ENCODE measurements at regions not wholly inside any gene's neighbourhood (a gene's known extent, or its start where the extent isn't known, plus 50 kb on each side); places are given as distances from the start of the nearest gene placed in this dataset.
A peak's percentile ranks its signal among the peaks of the same experiment; 100 is the strongest.

DNA sequence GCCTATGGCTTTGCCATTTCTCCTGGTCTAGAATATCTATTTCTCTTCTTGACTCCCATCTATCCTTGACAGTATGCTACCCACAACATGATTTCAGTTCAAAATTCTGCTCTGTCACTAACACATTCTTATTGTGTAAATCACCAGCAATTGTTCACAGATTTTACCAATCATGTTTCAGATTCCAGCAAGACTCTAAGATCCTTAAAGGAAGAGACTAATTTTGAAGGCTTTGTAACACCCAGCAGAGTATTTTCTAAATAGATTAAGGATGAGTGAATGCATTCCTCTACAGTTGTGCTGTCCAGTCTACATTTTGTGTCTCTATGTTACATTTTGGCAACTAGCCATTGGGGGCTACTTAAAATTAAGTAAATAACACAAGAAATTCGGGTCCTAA lies 921.5 kb downstream of the NLGN4Y start:
- H3K36me3 Mint-ChIP-seq = no peaks in the 10 kb centered on the region
- no peaks in the 10 kb centered on the region for H3K9me3 Mint-ChIP-seq
- peaks cover 5% of the 10 kb centered on the region for H3K4me1 Mint-ChIP-seq
- H3K27me3 Mint-ChIP-seq = no peaks in the 10 kb centered on the region
- no peak for ATAC-seq
- H3K4me3 Mint-ChIP-seq = no peak overlapping the region
- H3K27ac Mint-ChIP-seq = no peak overlapping the region

DNA sequence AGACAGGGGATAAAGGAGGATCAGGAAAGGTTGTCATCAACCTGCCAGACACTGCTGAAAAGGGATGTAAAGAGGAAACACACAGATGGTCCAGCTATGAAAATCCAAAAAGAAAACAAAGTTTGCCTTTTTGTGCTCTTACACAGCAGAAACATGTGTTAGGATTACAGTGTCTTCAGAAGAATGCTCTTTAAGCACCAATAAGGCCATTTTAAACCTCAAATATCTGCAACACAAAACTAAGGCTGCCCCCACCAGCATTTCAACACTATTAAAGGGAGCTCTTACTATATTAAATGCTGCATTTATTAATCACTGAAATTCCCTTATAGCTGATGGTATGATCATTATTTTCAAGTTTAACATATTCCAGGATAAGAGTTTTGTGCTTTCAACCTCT lies 922.5 kb downstream of the NLGN4Y start:
- ATAC-seq = no peak
- Mint-ChIP-seq H3K27me3 (no peaks in the 10 kb centered on the region), H3K4me1 (no peaks in the 10 kb centered on the region), H3K36me3 (no peaks in the 10 kb centered on the region), H3K9me3 (no peaks in the 10 kb centered on the region), H3K27ac (no peak overlapping the region), H3K4me3 (no peak overlapping the region)

DNA sequence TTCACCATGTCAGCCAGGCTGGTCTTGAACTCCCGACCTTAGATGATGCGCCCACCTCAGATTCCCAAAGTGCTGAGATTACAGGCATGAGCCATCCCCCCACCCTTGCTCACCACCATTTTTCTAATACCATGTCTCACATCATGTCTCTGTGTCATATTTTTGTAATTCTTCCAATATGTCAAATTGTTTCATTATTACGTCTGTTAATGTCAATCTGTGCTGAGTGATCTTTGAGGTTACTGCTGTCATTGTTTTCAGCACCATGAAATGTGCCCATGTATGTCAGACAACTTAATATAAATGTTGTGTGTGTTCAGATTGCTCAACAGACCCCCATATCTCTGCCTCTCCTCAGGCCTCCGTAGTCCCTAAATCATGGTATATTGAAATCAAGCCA lies 923.6 kb downstream of the NLGN4Y start:
- Mint-ChIP-seq H3K4me3 (no peak overlapping the region), H3K27me3 (no peaks in the 10 kb centered on the region), H3K9me3 (no peaks in the 10 kb centered on the region), H3K27ac (no peak overlapping the region), H3K4me1 (no peaks in the 10 kb centered on the region), H3K36me3 (no peaks in the 10 kb centered on the region)
- no peak for ATAC-seq

DNA sequence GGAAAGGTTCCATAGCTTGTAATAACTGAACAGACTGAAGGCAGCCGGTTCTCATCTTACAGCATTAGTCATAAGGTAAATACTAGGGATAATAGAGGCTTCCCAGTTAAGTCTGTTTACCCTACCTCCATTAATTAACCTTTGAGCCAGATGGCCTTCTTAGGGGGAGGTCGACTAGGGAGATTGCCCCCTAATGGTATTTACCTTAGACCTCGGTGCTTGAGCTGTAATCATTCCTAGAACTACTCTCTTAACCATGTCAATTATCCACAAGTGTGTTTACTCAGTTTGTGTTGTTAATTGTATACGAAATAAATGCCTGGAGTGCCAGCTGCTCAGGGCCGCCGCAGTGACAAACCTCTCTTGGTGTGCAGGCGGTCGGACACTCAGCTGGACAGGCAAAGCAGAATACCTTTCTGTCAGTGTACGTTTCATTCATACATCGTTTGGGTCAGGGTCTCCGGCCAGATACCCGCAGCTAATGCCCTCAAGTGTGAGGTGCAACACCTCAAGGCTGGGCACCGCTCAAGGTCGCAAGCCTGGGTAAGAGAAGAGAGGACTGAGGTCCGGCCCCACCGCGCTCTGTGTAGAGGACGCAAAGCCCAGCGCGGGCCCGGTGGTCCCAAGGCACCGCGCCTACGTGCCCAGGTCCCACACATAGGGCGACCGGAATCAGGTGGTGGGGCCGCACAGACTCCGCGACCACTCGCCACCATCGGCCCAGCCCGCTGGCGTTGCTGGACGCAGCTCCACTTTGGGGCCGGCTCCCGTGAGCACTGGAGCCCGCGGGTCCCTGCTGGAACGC lies 931.0 kb downstream of the NLGN4Y start:
- peak overlapping the region; percentile 84 for H3K4me3 Mint-ChIP-seq
- H3K4me1 Mint-ChIP-seq = no peaks in the 10 kb centered on the region
- no peaks in the 10 kb centered on the region for H3K9me3 Mint-ChIP-seq
- no peaks in the 10 kb centered on the region for H3K27me3 Mint-ChIP-seq
- H3K36me3 Mint-ChIP-seq = no peaks in the 10 kb centered on the region
- no peak for ATAC-seq
- peak overlapping the region; percentile 67 for H3K27ac Mint-ChIP-seq

DNA sequence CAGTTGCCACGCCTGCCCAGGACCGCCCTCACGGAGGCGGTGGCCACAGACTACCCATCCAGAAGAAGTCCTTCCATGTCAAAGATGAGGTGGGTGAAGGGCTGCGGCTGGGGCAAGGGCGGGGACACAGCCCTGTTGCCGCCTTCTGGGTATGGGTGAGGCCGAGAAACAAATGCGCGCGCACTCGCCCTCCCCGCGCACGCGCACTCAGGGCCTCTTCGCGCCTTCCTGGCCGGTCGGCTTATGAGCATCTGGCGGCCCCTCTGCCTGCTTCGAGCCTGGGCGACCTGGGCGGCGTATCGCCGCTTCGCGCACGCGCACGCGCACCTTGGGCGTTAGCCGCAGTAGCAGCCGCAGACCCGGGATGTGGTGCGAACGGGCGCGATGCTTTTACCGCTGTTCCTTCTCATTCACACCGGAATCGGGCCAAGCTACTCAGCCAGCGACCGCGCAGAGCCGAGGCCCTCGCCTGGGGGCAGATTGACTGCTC lies 931.7 kb downstream of the NLGN4Y start:
- peak overlapping the region; percentile 67 for H3K27ac Mint-ChIP-seq
- H3K4me3 Mint-ChIP-seq = peak overlapping the region; percentile 84
- no peaks in the 10 kb centered on the region for H3K27me3 Mint-ChIP-seq
- no peaks in the 10 kb centered on the region for H3K9me3 Mint-ChIP-seq
- no peaks in the 10 kb centered on the region for H3K4me1 Mint-ChIP-seq
- no peaks in the 10 kb centered on the region for H3K36me3 Mint-ChIP-seq
- peak; percentile 94 for ATAC-seq

DNA sequence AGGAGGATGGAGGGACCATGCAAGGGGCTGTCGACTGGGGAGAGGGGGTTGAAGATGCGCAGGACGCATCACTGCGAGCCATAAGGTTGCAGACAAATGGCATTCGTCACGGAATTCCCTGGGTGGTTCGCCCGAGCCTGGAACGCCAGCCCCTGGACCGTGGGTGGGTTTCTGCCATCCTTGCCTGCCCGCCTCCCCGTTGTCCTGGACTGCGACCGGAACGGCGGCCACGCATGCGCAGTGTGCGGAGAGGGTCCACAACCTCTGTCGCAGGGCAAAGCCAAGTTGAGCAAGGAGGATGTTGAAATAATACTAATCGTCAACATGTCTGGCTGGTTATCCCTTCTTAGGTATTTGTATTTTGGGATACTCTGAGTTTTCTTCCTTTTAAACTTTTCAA lies 932.2 kb downstream of the NLGN4Y start:
- Mint-ChIP-seq H3K4me3 (peak overlapping the region; percentile 84), H3K9me3 (no peaks in the 10 kb centered on the region)

DNA sequence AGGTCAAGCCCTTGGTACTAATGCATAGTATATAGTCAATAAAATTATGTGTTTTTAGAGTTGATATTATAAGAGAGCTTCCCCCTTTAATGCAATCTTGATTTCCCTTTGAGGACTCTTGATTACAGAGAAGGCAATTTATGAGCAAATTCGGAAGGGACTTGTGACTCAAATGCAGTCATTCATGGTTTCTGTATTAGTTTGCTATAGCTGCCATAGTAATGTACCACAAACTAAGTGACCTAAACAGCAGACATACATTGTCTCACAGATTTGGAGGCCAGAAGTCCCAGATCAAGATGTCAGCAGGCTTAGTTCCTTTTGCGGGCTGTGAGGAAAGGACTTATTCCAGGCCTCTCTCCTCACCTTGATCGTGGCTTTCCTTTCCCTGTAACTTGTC lies 933.4 kb downstream of the NLGN4Y start:
- Mint-ChIP-seq H3K4me3 (no peak overlapping the region), H3K36me3 (no peaks in the 10 kb centered on the region), H3K4me1 (no peaks in the 10 kb centered on the region), H3K27ac (no peak overlapping the region), H3K9me3 (no peaks in the 10 kb centered on the region), H3K27me3 (no peaks in the 10 kb centered on the region)
- ATAC-seq = no peak

More for the DNA sequence above, 932.2 kb downstream of the NLGN4Y start:
- Mint-ChIP-seq H3K27ac (peak overlapping the region; percentile 67), H3K36me3 (no peaks in the 10 kb centered on the region), H3K27me3 (no peaks in the 10 kb centered on the region), H3K4me1 (no peaks in the 10 kb centered on the region)
- peak; percentile 54 for ATAC-seq

DNA sequence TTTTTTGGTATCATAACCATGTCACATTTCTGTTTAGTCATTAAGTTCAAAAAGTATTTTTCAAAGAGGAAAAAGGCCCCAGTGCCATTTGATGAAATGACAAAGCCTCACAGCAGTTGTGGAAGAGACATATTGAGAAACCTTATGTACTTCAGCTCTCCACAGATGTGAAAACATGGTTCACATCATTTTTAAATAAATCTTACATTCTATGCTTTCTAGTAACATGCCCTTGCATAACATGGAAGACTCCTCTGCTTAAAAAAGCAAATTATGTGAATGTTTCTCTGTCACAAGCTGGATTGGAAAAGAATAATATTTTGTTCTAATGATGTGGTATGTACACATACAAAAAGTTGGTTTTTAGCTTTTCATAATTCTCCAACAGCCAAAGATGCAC lies 934.1 kb downstream of the NLGN4Y start:
- Mint-ChIP-seq H3K36me3 (no peaks in the 10 kb centered on the region), H3K9me3 (no peaks in the 10 kb centered on the region), H3K27me3 (no peaks in the 10 kb centered on the region), H3K27ac (no peak overlapping the region), H3K4me1 (no peaks in the 10 kb centered on the region), H3K4me3 (no peak overlapping the region)
- ATAC-seq = no peak

DNA sequence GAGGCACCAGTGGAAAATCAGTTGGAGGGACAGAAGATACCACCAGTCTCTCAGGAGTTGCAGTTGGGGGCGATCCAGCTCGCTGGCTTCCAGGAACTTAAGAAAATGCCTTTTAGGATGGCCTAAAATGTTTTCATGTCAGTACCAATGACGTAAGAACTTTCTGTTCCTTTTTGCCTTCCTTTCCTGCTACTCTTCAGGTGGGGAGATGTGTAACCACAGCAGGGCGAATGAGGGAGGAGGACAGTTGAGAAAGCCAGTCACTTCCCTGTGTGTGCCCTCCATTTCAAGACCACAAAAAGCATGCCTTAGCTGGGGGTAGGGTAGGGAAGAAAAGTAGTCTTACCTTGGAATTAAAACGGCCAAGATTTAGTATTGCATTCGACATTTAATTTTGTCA lies 941.6 kb downstream of the NLGN4Y start:
- no peaks in the 10 kb centered on the region for H3K9me3 Mint-ChIP-seq
- no peaks in the 10 kb centered on the region for H3K27me3 Mint-ChIP-seq
- no peaks in the 10 kb centered on the region for H3K36me3 Mint-ChIP-seq
- peak; percentile 50 for ATAC-seq
- no peak overlapping the region for H3K4me3 Mint-ChIP-seq
- H3K27ac Mint-ChIP-seq = no peak overlapping the region
- H3K4me1 Mint-ChIP-seq = peaks cover 9% of the 10 kb centered on the region

DNA sequence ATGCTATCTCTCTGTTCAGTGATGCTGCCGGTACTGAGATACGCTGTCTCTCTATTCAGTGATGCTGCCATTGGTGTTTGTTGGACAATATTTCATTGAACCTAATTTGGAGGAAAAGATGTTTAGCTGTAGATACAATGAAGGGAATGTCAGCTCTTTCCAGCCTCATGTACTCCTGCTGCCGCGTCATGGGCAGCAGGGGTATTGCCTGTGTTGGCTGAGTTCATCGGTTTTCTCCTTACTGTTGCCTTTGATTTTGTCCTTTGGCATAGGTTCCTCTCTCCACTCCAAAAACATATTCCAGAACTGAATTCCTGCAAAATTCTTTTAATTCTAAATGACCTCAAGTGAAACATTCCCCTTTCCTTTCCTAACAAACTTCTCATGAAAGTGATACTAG lies 942.6 kb downstream of the NLGN4Y start:
- H3K4me3 Mint-ChIP-seq = no peak overlapping the region
- no peak overlapping the region for H3K27ac Mint-ChIP-seq
- no peak for ATAC-seq
- no peaks in the 10 kb centered on the region for H3K36me3 Mint-ChIP-seq
- H3K9me3 Mint-ChIP-seq = no peaks in the 10 kb centered on the region
- peaks cover 9% of the 10 kb centered on the region for H3K4me1 Mint-ChIP-seq
- H3K27me3 Mint-ChIP-seq = no peaks in the 10 kb centered on the region

DNA sequence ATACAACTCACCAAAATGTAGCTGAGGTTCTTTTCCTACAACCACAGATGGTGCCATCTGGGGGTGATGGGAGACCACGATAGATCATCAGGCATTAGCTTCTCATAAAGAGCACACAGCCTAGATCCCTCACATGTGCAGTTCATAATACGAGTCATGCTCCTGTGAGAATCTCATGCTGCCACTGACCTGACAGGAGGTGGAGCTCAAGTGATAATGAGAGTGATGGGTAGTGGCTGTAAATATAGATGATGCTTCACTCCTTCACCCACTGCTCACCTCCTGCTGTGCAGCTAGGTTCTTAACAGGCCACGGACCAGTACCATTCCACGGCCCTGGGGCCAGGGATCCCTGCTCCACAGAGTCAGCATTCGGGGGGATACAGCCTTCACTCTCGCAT lies 943.8 kb downstream of the NLGN4Y start:
- Mint-ChIP-seq H3K36me3 (no peaks in the 10 kb centered on the region), H3K27me3 (no peaks in the 10 kb centered on the region), H3K4me3 (no peak overlapping the region), H3K4me1 (peaks cover 9% of the 10 kb centered on the region), H3K27ac (no peak overlapping the region), H3K9me3 (no peaks in the 10 kb centered on the region)
- ATAC-seq = no peak

DNA sequence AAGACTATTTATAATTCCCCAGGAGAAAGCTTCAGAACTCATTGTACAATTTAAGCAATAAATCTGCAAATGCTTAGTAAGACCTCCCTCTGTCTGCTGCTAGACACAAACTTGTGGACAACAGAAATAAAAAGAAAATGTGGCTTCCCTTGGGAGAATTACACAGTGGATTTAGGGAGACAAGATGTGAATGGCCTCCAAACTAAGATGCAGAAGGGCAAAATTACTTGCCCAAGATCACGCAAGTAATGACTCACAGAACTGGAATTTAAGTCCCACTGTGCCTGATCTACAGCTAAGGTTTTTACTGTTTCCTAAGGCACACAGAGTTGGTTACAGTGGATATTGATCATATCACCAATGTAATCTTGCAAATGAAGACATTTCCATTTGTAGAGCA lies 947.0 kb downstream of the NLGN4Y start:
- ATAC-seq = no peak
- H3K4me3 Mint-ChIP-seq = no peak overlapping the region

DNA sequence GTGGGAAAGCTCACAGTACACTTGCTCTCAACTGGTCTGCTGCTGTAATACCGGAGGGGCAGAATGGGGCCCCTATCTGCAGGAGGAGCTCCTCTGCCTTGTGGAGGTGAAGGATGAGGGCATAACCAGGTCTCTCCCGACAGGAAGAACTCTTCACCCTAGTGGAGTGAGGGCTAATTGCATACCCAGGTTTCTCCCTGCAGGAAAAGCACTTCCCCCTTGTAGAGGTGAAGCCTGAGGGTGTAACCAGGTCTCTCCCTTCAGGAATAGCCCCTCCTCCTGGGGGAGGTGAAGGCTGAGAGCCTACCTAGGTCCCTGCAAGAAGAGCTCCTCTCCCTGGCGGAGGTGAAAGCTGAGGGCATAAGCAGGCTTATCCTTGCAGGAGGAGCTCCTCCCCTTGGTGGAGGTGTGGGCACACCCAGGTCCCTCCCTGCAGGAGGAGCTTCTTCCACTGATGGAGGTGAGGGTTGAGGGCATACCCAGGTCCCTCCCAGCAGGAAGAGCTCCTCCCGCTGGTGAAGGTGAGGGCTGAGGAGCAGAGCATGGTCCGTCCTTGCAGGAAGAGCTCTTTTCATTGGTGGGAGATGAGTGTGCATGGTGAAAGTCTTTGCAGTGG lies 954.1 kb downstream of the NLGN4Y start:
- Mint-ChIP-seq H3K36me3 (no peaks in the 10 kb centered on the region), H3K27ac (no peak overlapping the region), H3K9me3 (no peaks in the 10 kb centered on the region), H3K27me3 (no peaks in the 10 kb centered on the region), H3K4me3 (no peak overlapping the region), H3K4me1 (no peaks in the 10 kb centered on the region)
- no peak for ATAC-seq

More for the DNA sequence above, 947.0 kb downstream of the NLGN4Y start:
- H3K9me3 Mint-ChIP-seq = no peaks in the 10 kb centered on the region
- H3K4me1 Mint-ChIP-seq = no peaks in the 10 kb centered on the region
- H3K27me3 Mint-ChIP-seq = no peaks in the 10 kb centered on the region
- no peaks in the 10 kb centered on the region for H3K36me3 Mint-ChIP-seq
- H3K27ac Mint-ChIP-seq = no peak overlapping the region

DNA sequence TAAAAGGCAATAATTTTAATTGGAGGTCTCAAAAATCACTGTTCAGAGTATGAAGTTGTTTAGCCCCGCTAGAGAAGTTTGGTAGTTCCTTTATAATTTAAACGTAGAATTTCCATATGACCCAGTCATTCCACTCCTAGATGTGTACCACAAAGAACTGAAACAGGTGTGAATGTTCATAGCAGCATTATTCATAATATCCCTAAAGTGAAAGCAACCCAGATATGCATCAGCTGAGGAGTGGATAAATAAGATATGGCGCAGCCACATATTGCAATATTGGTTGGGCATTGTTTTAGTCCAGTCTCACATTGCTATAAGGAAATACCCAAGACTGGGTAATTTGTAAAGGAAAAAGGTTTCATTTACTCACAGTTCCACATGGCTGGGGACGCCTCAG lies 976.2 kb downstream of the NLGN4Y start:
- peaks cover 25% of the 10 kb centered on the region for H3K4me1 Mint-ChIP-seq
- no peaks in the 10 kb centered on the region for H3K36me3 Mint-ChIP-seq
- no peaks in the 10 kb centered on the region for H3K9me3 Mint-ChIP-seq
- ATAC-seq = no peak
- no peaks in the 10 kb centered on the region for H3K27me3 Mint-ChIP-seq
- H3K27ac Mint-ChIP-seq = no peak overlapping the region
- peak overlapping the region; percentile 40 for H3K4me3 Mint-ChIP-seq

DNA sequence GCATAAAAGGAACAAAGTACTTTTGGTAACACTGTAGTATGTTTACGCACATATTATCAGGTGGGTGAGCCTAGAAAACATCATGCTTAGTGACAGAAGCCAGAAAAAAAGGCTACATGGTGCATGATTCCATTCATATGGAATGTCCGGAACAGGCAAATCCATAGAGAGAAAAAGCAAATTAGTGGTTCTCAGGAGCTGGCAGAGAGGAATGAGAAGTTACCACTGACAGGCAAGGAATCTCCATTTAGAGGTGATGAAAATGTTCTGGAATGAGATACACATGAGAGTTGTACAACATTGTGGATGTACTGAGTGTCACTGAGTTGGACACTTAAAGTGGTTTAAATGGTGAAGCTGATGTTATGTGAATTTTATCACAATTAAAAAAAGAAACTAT lies 976.9 kb downstream of the NLGN4Y start:
- Mint-ChIP-seq H3K27ac (no peak overlapping the region), H3K9me3 (no peaks in the 10 kb centered on the region), H3K4me3 (no peak overlapping the region), H3K4me1 (peaks cover 29% of the 10 kb centered on the region), H3K27me3 (no peaks in the 10 kb centered on the region), H3K36me3 (no peaks in the 10 kb centered on the region)
- ATAC-seq = no peak

DNA sequence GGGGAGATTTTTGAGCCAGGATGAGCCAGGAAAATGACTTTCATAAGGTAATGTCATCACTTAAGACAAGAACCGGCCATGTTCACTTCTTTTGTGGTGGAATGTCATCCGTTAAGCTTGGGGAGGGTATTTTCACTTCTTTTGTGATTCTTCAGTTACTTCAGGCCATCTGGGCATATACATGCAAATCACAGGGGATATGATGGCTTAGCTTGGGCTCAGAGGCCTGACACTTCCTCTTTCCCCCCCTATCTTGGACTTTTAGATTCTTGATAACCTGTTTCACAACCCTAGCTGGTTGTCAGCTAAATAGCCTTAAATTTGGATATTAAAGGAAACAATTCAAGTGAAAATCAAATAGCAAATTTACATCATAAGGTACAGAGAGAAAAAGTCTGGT lies 986.0 kb downstream of the NLGN4Y start:
- no peaks in the 10 kb centered on the region for H3K36me3 Mint-ChIP-seq

More for the DNA sequence above, 986.0 kb downstream of the NLGN4Y start:
- Mint-ChIP-seq H3K27ac (peak overlapping the region; percentile 58), H3K9me3 (no peaks in the 10 kb centered on the region), H3K4me1 (peaks cover 17% of the 10 kb centered on the region), H3K4me3 (no peak overlapping the region), H3K27me3 (no peaks in the 10 kb centered on the region)
- ATAC-seq = peak; percentile 57

All from stimulated activated memory B cell treated with anti-CD40 and anti-IgM and Interleukin-4, amounts not matched to agents 10 μg/mL and 1 μg/mL and 100 μg/mL, for 72 hours (primary cell).